ENCODE measurements at regions not wholly inside any gene's neighbourhood (a gene's known extent, or its start where the extent isn't known, plus 50 kb on each side); places are given as distances from the start of the nearest gene placed in this dataset.
"Not testable (repeated sequence)": the region's sequence is repeated elsewhere in the genome, so short reads cannot be mapped to it uniquely, and the experiment has no call there.

GRCh38 chr4:147096667-147097604 is 151.3 kb upstream of the TTC29 start:
- no peak for DNase-seq (ENCODE audit: low read depth in 2 of 2, low spot score in 1 of 2)

GRCh38 chr4:147101678-147102077 is 156.0 kb upstream of the TTC29 start:
- no peak for DNase-seq (ENCODE audit: low read depth in 2 of 2, low spot score in 1 of 2)

- no peak for DNase-seq (ENCODE audit: low read depth in 2 of 2, low spot score in 1 of 2)
Measured at GRCh38 chr4:147102596-147102995, 156.9 kb upstream of the TTC29 start.

- DNase-seq (ENCODE audit: low read depth in 2 of 2, low spot score in 1 of 2): no peak
Measured at GRCh38 chr4:147103403-147103946, 157.8 kb upstream of the TTC29 start.

GRCh38 chr4:147104768-147105167 is 159.1 kb upstream of the TTC29 start:
- DNase-seq (ENCODE audit: low read depth in 2 of 2, low spot score in 1 of 2): no peak

- DNase-seq (ENCODE audit: low read depth in 2 of 2, low spot score in 1 of 2): no peak
Measured at GRCh38 chr4:147108409-147108808, 162.7 kb upstream of the TTC29 start.

- no peak for DNase-seq (ENCODE audit: low read depth in 2 of 2, low spot score in 1 of 2)
Measured at GRCh38 chr4:147109800-147110199, 164.1 kb upstream of the TTC29 start.

GRCh38 chr4:147110473-147111367 is 165.1 kb upstream of the TTC29 start:
- DNase-seq (ENCODE audit: low read depth in 2 of 2, low spot score in 1 of 2): no peak

- DNase-seq (ENCODE audit: low read depth in 2 of 2, low spot score in 1 of 2): not testable (repeated sequence)
Measured at GRCh38 chr4:147112196-147112595, 166.5 kb upstream of the TTC29 start.

GRCh38 chr4:147117431-147117830 is 171.8 kb upstream of the TTC29 start:
- no peak for DNase-seq (ENCODE audit: low read depth in 2 of 2, low spot score in 1 of 2)

- no peak for DNase-seq (ENCODE audit: low read depth in 2 of 2, low spot score in 1 of 2)
Measured at GRCh38 chr4:147118528-147118927, 172.9 kb upstream of the TTC29 start.

- DNase-seq (ENCODE audit: low read depth in 2 of 2, low spot score in 1 of 2): no peak
Measured at GRCh38 chr4:147122685-147123084, 177.0 kb upstream of the TTC29 start.

GRCh38 chr4:147123146-147123545 is 177.5 kb upstream of the TTC29 start:
- no peak for DNase-seq (ENCODE audit: low read depth in 2 of 2, low spot score in 1 of 2)

- DNase-seq (ENCODE audit: low read depth in 2 of 2, low spot score in 1 of 2): no peak
Measured at GRCh38 chr4:147128787-147129186, 183.1 kb upstream of the TTC29 start.

GRCh38 chr4:147129687-147130086 is 184.0 kb upstream of the TTC29 start:
- no peak for DNase-seq (ENCODE audit: low read depth in 2 of 2, low spot score in 1 of 2)

GRCh38 chr4:147134536-147135210 is 189.0 kb upstream of the TTC29 start:
- no peak for DNase-seq (ENCODE audit: low read depth in 2 of 2, low spot score in 1 of 2)

- no peak for DNase-seq (ENCODE audit: low read depth in 2 of 2, low spot score in 1 of 2)
Measured at GRCh38 chr4:147136310-147136709, 190.6 kb upstream of the TTC29 start.

- no peak for DNase-seq (ENCODE audit: low read depth in 2 of 2, low spot score in 1 of 2)
Measured at GRCh38 chr4:147136751-147137150, 191.1 kb upstream of the TTC29 start.

GRCh38 chr4:147137280-147137679 is 191.6 kb upstream of the TTC29 start:
- DNase-seq (ENCODE audit: low read depth in 2 of 2, low spot score in 1 of 2): no peak

- no peak for DNase-seq (ENCODE audit: low read depth in 2 of 2, low spot score in 1 of 2)
Measured at GRCh38 chr4:147138171-147138570, 192.5 kb upstream of the TTC29 start.
